ENCODE measurements at regions not wholly inside any gene's neighbourhood (a gene's known extent, or its start where the extent isn't known, plus 50 kb on each side); places are given as distances from the start of the nearest gene placed in this dataset.
A peak's percentile ranks its signal among the peaks of the same experiment; 100 is the strongest.

- no peak for TF ChIP-seq CTCF (IDR thresholded peaks at IDR 0.05; ENCODE audit: low read depth, low read length, missing control alignments)
- peak; percentile 5 for DNase-seq (ENCODE audit: extremely low read depth, low read depth)
- no peak overlapping the region for H3K4me3 ChIP-seq (replicated peaks; ENCODE audit: low read depth, low read length)
These were observed 53.3 kb downstream of the C7orf25 start for GRCh38 chr7:42858570-42858969.

GRCh38 chr7:42856605-42856987 lies 55.3 kb downstream of the C7orf25 start:
- peak overlapping the region; percentile 39 for H3K4me3 ChIP-seq (replicated peaks; ENCODE audit: low read depth, low read length)
- TF ChIP-seq CTCF (IDR thresholded peaks at IDR 0.05; ENCODE audit: low read depth, low read length, missing control alignments), result no peak
- DNase-seq (ENCODE audit: extremely low read depth, low read depth), result no peak

- TF ChIP-seq CTCF (IDR thresholded peaks at IDR 0.05; ENCODE audit: low read depth, low read length, missing control alignments), result no peak
- H3K4me3 ChIP-seq (replicated peaks; ENCODE audit: low read depth, low read length), result no peak overlapping the region
- DNase-seq (ENCODE audit: extremely low read depth, low read depth), result no peak
These were observed 57.2 kb downstream of the C7orf25 start for GRCh38 chr7:42854571-42855118.

GRCh38 chr7:42852531-42852930 lies 59.3 kb downstream of the C7orf25 start:
- DNase-seq (ENCODE audit: extremely low read depth, low read depth), result no peak

GRCh38 chr7:42843205-42843800 lies 68.6 kb downstream of the C7orf25 start:
- no peak overlapping the region for H3K4me3 ChIP-seq (replicated peaks; ENCODE audit: low read depth, low read length)
- TF ChIP-seq CTCF (IDR thresholded peaks at IDR 0.05; ENCODE audit: low read depth, low read length, missing control alignments), result peak; percentile 54
- no peak for DNase-seq (ENCODE audit: extremely low read depth, low read depth)

More at GRCh38 chr7:42852531-42852930, 59.3 kb downstream of the C7orf25 start:
- TF ChIP-seq CTCF (IDR thresholded peaks at IDR 0.05; ENCODE audit: low read depth, low read length, missing control alignments), result no peak
- no peak overlapping the region for H3K4me3 ChIP-seq (replicated peaks; ENCODE audit: low read depth, low read length)

- no peak for DNase-seq (ENCODE audit: extremely low read depth, low read depth)
- no peak overlapping the region for H3K4me3 ChIP-seq (replicated peaks; ENCODE audit: low read depth, low read length)
- no peak for TF ChIP-seq CTCF (IDR thresholded peaks at IDR 0.05; ENCODE audit: low read depth, low read length, missing control alignments)
These were observed 77.2 kb downstream of the C7orf25 start for GRCh38 chr7:42834676-42835075.

DNA sequence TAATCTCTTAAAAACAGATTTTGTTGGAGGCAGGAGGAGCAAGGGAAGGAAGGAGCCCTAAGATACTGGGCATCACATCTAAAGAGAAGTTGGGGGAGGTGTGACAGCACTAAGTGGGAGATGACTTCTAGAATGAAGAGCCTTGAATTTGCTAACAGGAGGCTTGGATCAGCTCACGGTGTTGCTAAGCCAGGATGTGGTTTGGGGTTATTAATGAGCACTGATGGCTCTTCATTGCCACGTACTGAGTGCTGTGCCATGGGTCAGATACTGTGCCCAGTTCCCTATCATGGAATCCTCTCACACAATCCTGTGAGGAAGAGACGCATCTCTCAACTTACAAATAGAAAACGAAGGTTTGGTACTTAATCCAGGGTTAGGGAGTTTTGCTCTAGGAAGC lies 78.5 kb downstream of the C7orf25 start:
- TF ChIP-seq CTCF (IDR thresholded peaks at IDR 0.05; ENCODE audit: low read depth, low read length, missing control alignments), result no peak
- no peak for DNase-seq (ENCODE audit: extremely low read depth, low read depth)
- H3K4me3 ChIP-seq (replicated peaks; ENCODE audit: low read depth, low read length), result no peak overlapping the region
